ENCODE measurements at regions not wholly inside any gene's neighbourhood (a gene's known extent, or its start where the extent isn't known, plus 50 kb on each side); places are given as distances from the start of the nearest gene placed in this dataset.

DNA sequence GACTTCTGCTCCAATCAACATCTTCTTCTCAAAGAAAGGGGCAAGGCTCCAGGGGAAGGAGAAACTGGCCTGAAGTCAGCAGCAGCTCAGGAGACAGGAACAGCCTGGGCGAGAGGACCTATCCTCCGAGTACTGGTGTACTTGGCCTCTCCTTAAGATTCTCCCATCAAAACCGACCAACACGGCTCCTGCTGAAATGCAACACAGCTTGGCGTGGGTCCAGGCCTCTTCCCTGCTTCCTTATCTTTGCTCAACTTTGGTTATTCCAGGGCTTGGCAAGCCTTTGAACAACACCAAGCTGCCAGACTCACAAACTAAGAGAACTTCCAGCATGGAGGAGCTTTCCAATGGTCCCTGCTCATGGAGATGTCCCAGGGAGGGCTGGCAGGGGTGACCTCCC, 377.4 kb downstream of the BCL11B start:
- intact Hi-C loops (cut with micrococcal nuclease; ENCODE audit: unreplicated experiment), result no loop called here
- DNase-seq, result no peak
- CTCF ChIA-PET, result no interaction called here
- H3K36me3 Mint-ChIP-seq (ENCODE audit: insufficient read depth, unreplicated experiment), result no peaks in the 10 kb centered on the region
- no peaks in the 10 kb centered on the region for H3K36me3 ChIP-seq (ENCODE audit: control insufficient read depth, insufficient read depth, low read length)
- POLR2A ChIA-PET, result no interaction called here
- no TSS peak for BruUV-seq (replicated peaks)
- no peak overlapping the region for H3K4me3 Mint-ChIP-seq (ENCODE audit: unreplicated experiment)
- H3K4me1 ChIP-seq, result no peaks in the 10 kb centered on the region
- no peaks in the 10 kb centered on the region for H3K9me3 ChIP-seq
- H3K4me3 ChIP-seq (ENCODE audit: low read depth, low read length), result no peak overlapping the region
- H3K27ac Mint-ChIP-seq (ENCODE audit: unreplicated experiment), result no peak overlapping the region
- no peaks in the 10 kb centered on the region for H3K27me3 ChIP-seq (replicated peaks; ENCODE audit: control insufficient read depth, insufficient read depth, low read length)
- H3K4me1 Mint-ChIP-seq (ENCODE audit: low read depth, unreplicated experiment), result no peaks in the 10 kb centered on the region
- H3K27me3 Mint-ChIP-seq (ENCODE audit: insufficient read depth, unreplicated experiment), result peaks cover 4% of the 10 kb centered on the region
- TF ChIP-seq, protein P1, sequence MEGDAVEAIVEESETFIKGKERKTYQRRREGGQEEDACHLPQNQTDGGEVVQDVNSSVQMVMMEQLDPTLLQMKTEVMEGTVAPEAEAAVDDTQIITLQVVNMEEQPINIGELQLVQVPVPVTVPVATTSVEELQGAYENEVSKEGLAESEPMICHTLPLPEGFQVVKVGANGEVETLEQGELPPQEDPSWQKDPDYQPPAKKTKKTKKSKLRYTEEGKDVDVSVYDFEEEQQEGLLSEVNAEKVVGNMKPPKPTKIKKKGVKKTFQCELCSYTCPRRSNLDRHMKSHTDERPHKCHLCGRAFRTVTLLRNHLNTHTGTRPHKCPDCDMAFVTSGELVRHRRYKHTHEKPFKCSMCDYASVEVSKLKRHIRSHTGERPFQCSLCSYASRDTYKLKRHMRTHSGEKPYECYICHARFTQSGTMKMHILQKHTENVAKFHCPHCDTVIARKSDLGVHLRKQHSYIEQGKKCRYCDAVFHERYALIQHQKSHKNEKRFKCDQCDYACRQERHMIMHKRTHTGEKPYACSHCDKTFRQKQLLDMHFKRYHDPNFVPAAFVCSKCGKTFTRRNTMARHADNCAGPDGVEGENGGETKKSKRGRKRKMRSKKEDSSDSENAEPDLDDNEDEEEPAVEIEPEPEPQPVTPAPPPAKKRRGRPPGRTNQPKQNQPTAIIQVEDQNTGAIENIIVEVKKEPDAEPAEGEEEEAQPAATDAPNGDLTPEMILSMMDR (IDR thresholded peaks at IDR 0.05; ENCODE audit: insufficient read depth in 1 of 2, low read depth in 1 of 2, low read length in 1 of 2, severe bottlenecking in 1 of 2, unreplicated experiment in 1 of 2), result no peak
- H3K9me3 Mint-ChIP-seq (ENCODE audit: unreplicated experiment), result peaks cover 9% of the 10 kb centered on the region

DNA sequence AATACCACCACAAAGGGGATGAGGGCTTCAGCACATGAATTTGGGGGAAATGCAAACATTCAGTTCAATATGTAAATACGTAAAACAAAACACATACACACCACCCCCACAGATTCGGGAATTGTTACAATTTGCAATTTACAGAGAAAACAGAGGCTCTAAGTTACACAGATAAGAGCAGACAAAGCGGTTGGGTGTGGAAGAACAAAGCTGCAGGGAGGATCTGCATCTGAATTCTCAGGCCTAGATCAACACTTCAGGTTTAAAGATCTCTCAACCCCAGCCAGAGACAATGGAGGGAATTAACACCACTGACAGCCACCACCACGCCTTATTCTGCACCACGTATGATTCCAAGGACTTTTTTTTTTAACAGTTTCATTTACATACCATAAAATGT, 375.5 kb downstream of the BCL11B start:
- no peak for DNase-seq
- ChIA-PET POLR2A (no interaction called here), CTCF (no interaction called here)
- H3K36me3 ChIP-seq (ENCODE audit: control insufficient read depth, insufficient read depth, low read length), result no peaks in the 10 kb centered on the region
- peaks cover 9% of the 10 kb centered on the region for H3K9me3 Mint-ChIP-seq (ENCODE audit: unreplicated experiment)
- H3K4me3 Mint-ChIP-seq (ENCODE audit: unreplicated experiment), result no peak overlapping the region
- H3K27me3 ChIP-seq (replicated peaks; ENCODE audit: control insufficient read depth, insufficient read depth, low read length), result no peaks in the 10 kb centered on the region
- no peaks in the 10 kb centered on the region for H3K36me3 Mint-ChIP-seq (ENCODE audit: insufficient read depth, unreplicated experiment)
- no peak overlapping the region for H3K4me3 ChIP-seq (ENCODE audit: low read depth, low read length)
- H3K4me1 Mint-ChIP-seq (ENCODE audit: low read depth, unreplicated experiment), result peaks cover 4% of the 10 kb centered on the region
- peaks cover 8% of the 10 kb centered on the region for H3K27me3 Mint-ChIP-seq (ENCODE audit: insufficient read depth, unreplicated experiment)
- no peaks in the 10 kb centered on the region for H3K4me1 ChIP-seq
- TF ChIP-seq, protein P1 (IDR thresholded peaks at IDR 0.05; ENCODE audit: insufficient read depth in 1 of 2, low read depth in 1 of 2, low read length in 1 of 2, severe bottlenecking in 1 of 2, unreplicated experiment in 1 of 2), result no peak
- intact Hi-C loops (cut with micrococcal nuclease; ENCODE audit: unreplicated experiment), result no loop called here
- no TSS peak for BruUV-seq (replicated peaks)
- H3K27ac Mint-ChIP-seq (ENCODE audit: unreplicated experiment), result no peak overlapping the region
- H3K9me3 ChIP-seq, result no peaks in the 10 kb centered on the region

DNA sequence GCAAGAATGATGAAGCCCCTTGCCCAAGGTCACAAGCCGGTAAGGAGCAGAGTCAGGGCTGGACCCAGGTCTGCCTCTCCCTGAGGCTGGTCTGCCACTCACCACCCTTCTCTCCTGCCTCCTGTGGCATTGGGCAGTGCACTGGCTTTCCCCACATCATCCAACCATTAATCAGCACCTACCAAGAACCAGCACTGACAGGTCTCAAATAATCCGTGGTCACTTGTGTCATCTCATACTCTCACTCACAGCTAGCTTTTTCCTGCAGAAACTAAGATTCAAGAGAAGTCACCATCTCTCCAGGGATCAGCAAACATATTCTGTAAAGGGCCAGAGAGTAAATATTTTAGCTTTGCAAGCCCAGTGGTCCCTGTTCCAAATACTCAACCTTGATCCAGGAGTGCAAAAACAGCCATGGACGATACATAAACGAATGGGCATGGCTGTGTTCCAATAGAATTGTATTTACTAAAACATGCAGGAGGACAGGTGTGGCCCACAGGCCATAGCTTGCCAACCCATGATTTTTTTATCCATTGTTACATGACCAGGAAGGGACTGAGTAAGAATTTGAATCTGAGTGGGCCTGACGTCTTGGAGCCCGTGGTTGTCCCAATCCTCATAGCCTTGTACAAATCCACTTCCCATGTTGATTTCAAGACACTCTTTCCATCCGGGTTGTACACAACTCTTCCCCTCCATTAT, 374.2 kb downstream of the BCL11B start:
- CTCF ChIA-PET, result no interaction called here
- H3K36me3 ChIP-seq (ENCODE audit: control insufficient read depth, insufficient read depth, low read length), result no peaks in the 10 kb centered on the region
- intact Hi-C loops (cut with micrococcal nuclease; ENCODE audit: unreplicated experiment), result no loop called here
- POLR2A ChIA-PET, result no interaction called here
- H3K27me3 ChIP-seq (replicated peaks; ENCODE audit: control insufficient read depth, insufficient read depth, low read length), result no peaks in the 10 kb centered on the region
- no peaks in the 10 kb centered on the region for H3K9me3 ChIP-seq
- peaks cover 8% of the 10 kb centered on the region for H3K27me3 Mint-ChIP-seq (ENCODE audit: insufficient read depth, unreplicated experiment)
- H3K4me3 ChIP-seq (ENCODE audit: low read depth, low read length), result no peak overlapping the region
- no peaks in the 10 kb centered on the region for H3K36me3 Mint-ChIP-seq (ENCODE audit: insufficient read depth, unreplicated experiment)
- H3K4me3 Mint-ChIP-seq (ENCODE audit: unreplicated experiment), result no peak overlapping the region
- H3K4me1 ChIP-seq, result no peaks in the 10 kb centered on the region
- no peak for DNase-seq
- peaks cover 9% of the 10 kb centered on the region for H3K9me3 Mint-ChIP-seq (ENCODE audit: unreplicated experiment)
- no peak overlapping the region for H3K27ac Mint-ChIP-seq (ENCODE audit: unreplicated experiment)
- TF ChIP-seq, protein P1 (IDR thresholded peaks at IDR 0.05; ENCODE audit: insufficient read depth in 1 of 2, low read depth in 1 of 2, low read length in 1 of 2, severe bottlenecking in 1 of 2, unreplicated experiment in 1 of 2), result no peak
- peaks cover 4% of the 10 kb centered on the region for H3K4me1 Mint-ChIP-seq (ENCODE audit: low read depth, unreplicated experiment)
- BruUV-seq (replicated peaks), result no TSS peak

Data from Caco-2 (cell line).